ENCODE measurements at regions not wholly inside any gene's neighbourhood (a gene's known extent, or its start where the extent isn't known, plus 50 kb on each side); places are given as distances from the start of the nearest gene placed in this dataset.

GRCh38 chr6:67812125-67812524 lies 823.0 kb upstream of the ADGRB3 start:
- no peak for FAIRE-seq
- Histone ChIP-seq H3K4me1 (replicated peaks in 1 of 4; ENCODE audit: control insufficient read depth in 3 of 4, insufficient read depth in 4 of 4, low read length in 3 of 4) (no peaks in the 10 kb centered on the region), H3K4me2 (ENCODE audit: insufficient read depth in 1 of 2, low read depth in 2 of 2, low read length in 2 of 2) (no peak overlapping the region)

More at GRCh38 chr6:67812125-67812524, 823.0 kb upstream of the ADGRB3 start:
- Histone ChIP-seq H2BK120ac (replicated peaks; ENCODE audit: low read depth, low read length) (no peak overlapping the region), H4K91ac (replicated peaks; ENCODE audit: insufficient read length, low read length) (no peak overlapping the region), H3K27ac (ENCODE audit: low read depth, low read length) (no peak overlapping the region), H3K27me3 (replicated peaks in 1 of 4; ENCODE audit: control insufficient read depth in 3 of 4, extremely low read depth in 1 of 4, insufficient read depth in 3 of 4, low read length in 3 of 4) (no peaks in the 10 kb centered on the region), H3K23ac (ENCODE audit: insufficient read length) (no peak overlapping the region), H3K56ac (replicated peaks; ENCODE audit: insufficient read length, low read depth, low read length) (no peak overlapping the region), H3K9me3 (ENCODE audit: insufficient read depth in 2 of 2, low read depth in 1 of 2, low read length in 1 of 2) (peaks cover 0 to 5% of the 10 kb centered on the region in 2 experiments; a peak in 1 of 4 replicates), H3K18ac (ENCODE audit: extremely low read depth, low read length) (no peak overlapping the region), H2AFZ (ENCODE audit: low read length) (no peak overlapping the region), H3K4ac (replicated peaks; ENCODE audit: insufficient read length, low read depth, low read length) (no peak overlapping the region), H2BK12ac (ENCODE audit: low read depth, low read length) (no peak overlapping the region), H3K79me2 (ENCODE audit: control insufficient read depth in 1 of 2, insufficient read depth in 2 of 2, low read length in 2 of 2) (no peaks in the 10 kb centered on the region), H2BK5ac (ENCODE audit: low read depth, low read length) (no peak overlapping the region), H4K5ac (ENCODE audit: insufficient read length, low read depth, low read length) (no peak overlapping the region), H2AK5ac (ENCODE audit: low read depth, low read length) (no peak overlapping the region), H2BK20ac (ENCODE audit: low read length) (no peak overlapping the region), H3K14ac (ENCODE audit: insufficient read length) (no peak overlapping the region), H3K4me3 (ENCODE audit: extremely low read depth in 1 of 4, insufficient read depth in 2 of 4, low read depth in 3 of 4, low read length in 4 of 4) (no peak overlapping the region), H2BK15ac (ENCODE audit: low read length) (no peak overlapping the region), H4K8ac (ENCODE audit: extremely low read depth, insufficient read depth, low read length) (no peak overlapping the region), H3K79me1 (ENCODE audit: low read depth, low read length) (no peaks in the 10 kb centered on the region), H4K20me1 (replicated peaks in 1 of 2; ENCODE audit: control insufficient read depth in 1 of 2, insufficient read depth in 2 of 2, low read length in 2 of 2) (no peaks in the 10 kb centered on the region), H3K23me2 (ENCODE audit: low read depth, low read length) (no peaks in the 10 kb centered on the region), H3K36me3 (ENCODE audit: control insufficient read depth in 2 of 4, insufficient read depth in 4 of 4, low read length in 3 of 4) (no peaks in the 10 kb centered on the region; a peak in 2 of 8 replicates), H3K9ac (replicated peaks in 1 of 4; ENCODE audit: extremely low read depth in 1 of 4, low read depth in 3 of 4, low read length in 3 of 4) (no peak overlapping the region)
- no peak for DNase-seq (ENCODE audit: low read depth in 1 of 2, low spot score in 2 of 2)
- 89% methylated on average over 1 of the region's 1 CpG; no CpG with 5 or more reads in 1 of the 2 experiments for WGBS, 2 experiments (ENCODE audit: extremely low coverage in 1 of 2, insufficient coverage in 1 of 2, insufficient read length in 1 of 2, insufficient replicate concordance in 2 of 2, low coverage in 1 of 2, low lambda C conversion rate in 2 of 2, missing lambda C conversion rate in 1 of 2)
- TF ChIP-seq SP4 (IDR thresholded peaks at IDR 0.05; ENCODE audit: low read length) (no peak), CHD2 (IDR thresholded peaks at IDR 0.05; ENCODE audit: low read length) (no peak), CBX8 (IDR thresholded peaks at IDR 0.05; ENCODE audit: borderline replicate concordance, low read depth, low read length) (no peak), KDM4A (IDR thresholded peaks at IDR 0.05; ENCODE audit: low read depth, low read length, severe bottlenecking) (no peak), BCL11A (IDR thresholded peaks at IDR 0.05; ENCODE audit: low read depth in 2 of 2, low read length in 2 of 2) (no peak), CEBPB (IDR thresholded peaks at IDR 0.05; ENCODE audit: low read depth, low read length) (no peak), BACH1 (IDR thresholded peaks at IDR 0.05; ENCODE audit: low read length) (no peak), JUN (IDR thresholded peaks at IDR 0.05; ENCODE audit: low read depth, low read length) (no peak), FOSL1 (IDR thresholded peaks at IDR 0.05; ENCODE audit: insufficient read depth, low read depth, low read length) (no peak), POLR2AphosphoS5 (IDR thresholded peaks at IDR 0.05; ENCODE audit: low read depth, low read length) (no peak), CBX5 (IDR thresholded peaks at IDR 0.05; ENCODE audit: low read depth, low read length) (no peak), POU5F1 (IDR thresholded peaks at IDR 0.05; ENCODE audit: low read depth, low read length) (no peak), JUND (IDR thresholded peaks at IDR 0.05; ENCODE audit: low read length) (no peak), RXRA (IDR thresholded peaks at IDR 0.05; ENCODE audit: insufficient read depth, low read depth, low read length) (no peak), HDAC6 (IDR thresholded peaks at IDR 0.05; ENCODE audit: low read depth, low read length) (no peak), SUZ12 (IDR thresholded peaks at IDR 0.05; ENCODE audit: low read length) (no peak)
- ChIA-PET POLR2A (ENCODE audit: partially characterized antibody) (no interaction called here), CTCF (ENCODE audit: partially characterized antibody) (no interaction called here)

Data from H1 (cell line).